Hepatocyte (in vitro differentiated cells): ENCODE measurements at regions not wholly inside any gene's neighbourhood (a gene's known extent, or its start where the extent isn't known, plus 50 kb on each side); places are given as distances from the start of the nearest gene placed in this dataset.

Experiments
- CTCF ChIP-seq: fragments of 200-600 bp; sonication (generic); IDR thresholded peaks from 2 replicates; pipeline ENCODE4 v1.5.1; 2016; ENCODE audit warnings: antibody characterized with exemption, mild to moderate bottlenecking; ENCODE audit not compliant: poor library complexity
- EZH2 ChIP-seq: fragments of 200-600 bp; sonication (generic); IDR thresholded peaks from 2 replicates; pipeline ENCODE4 v1.6.1; 2016; ENCODE audit warnings: antibody characterized with exemption, mild to moderate bottlenecking, borderline replicate concordance
- EZH2phosphoT487 ChIP-seq: fragments of 200-600 bp; sonication (generic); IDR thresholded peaks from one replicate; pipeline ENCODE4 v1.6.1; 2018; ENCODE audit warnings: antibody characterized with exemption, mild to moderate bottlenecking, low read depth, moderate library complexity; ENCODE audit not compliant: unreplicated experiment, severe bottlenecking

- TF ChIP-seq CTCF (no peak), EZH2 (no peak), EZH2phosphoT487 (no peak)
Observed at GRCh38 chr1:88101041-88101440, 583.0 kb upstream of the PKN2 start.
